AG10803 (cell line): ENCODE measurements at regions not wholly inside any gene's neighbourhood (a gene's known extent, or its start where the extent isn't known, plus 50 kb on each side); places are given as distances from the start of the nearest gene placed in this dataset.

Source experiments
- DNase-seq: peaks from one replicate; pipeline ENCODE4 v3.0.0; 2010; ENCODE audit warnings: low read depth
- H3K4me3 ChIP-seq: 2 replicates; pipeline ENCODE4 v1.5.1; 2011; ENCODE audit warnings: mild to moderate bottlenecking, low read length, control low read depth
- CTCF ChIP-seq: conservative IDR thresholded peaks from 2 replicates; pipeline ENCODE4 v1.5.1; 2011; ENCODE audit warnings: mild to moderate bottlenecking, low read length, control low read depth, inconsistent platforms

- TF ChIP-seq CTCF, result no peak
- peak; percentile 72 for DNase-seq
Observed at GRCh38 chr16:55035956-55036355, 105.3 kb downstream of the IRX5 start.

DNA sequence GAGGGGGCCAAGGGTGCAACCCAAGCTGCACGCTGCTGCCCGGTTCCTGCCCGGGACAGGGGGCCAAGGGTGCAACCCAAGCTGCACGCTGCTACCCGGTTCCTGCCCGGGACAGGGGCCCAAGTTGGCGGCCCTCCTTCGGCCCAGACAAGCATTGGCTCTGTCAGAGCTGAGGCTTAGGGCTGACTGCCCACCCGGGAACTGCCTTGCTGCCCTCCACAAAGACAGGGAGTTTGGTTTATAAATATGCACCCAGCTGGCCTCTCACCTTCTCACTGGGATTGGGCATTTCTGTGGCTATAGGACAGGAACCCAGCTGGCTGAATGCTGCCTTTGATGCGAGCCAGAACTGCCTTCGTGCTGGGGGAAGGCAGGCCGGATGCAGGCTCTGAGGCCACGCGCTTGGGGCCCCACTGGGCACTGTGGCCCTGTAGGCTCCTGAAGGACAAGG lies 105.7 kb downstream of the IRX5 start:
- no peak overlapping the region for H3K4me3 ChIP-seq
- DNase-seq, result no peak
- no peak for TF ChIP-seq CTCF

More at GRCh38 chr16:55035956-55036355, 105.3 kb downstream of the IRX5 start:
- H3K4me3 ChIP-seq, result no peak overlapping the region

DNA sequence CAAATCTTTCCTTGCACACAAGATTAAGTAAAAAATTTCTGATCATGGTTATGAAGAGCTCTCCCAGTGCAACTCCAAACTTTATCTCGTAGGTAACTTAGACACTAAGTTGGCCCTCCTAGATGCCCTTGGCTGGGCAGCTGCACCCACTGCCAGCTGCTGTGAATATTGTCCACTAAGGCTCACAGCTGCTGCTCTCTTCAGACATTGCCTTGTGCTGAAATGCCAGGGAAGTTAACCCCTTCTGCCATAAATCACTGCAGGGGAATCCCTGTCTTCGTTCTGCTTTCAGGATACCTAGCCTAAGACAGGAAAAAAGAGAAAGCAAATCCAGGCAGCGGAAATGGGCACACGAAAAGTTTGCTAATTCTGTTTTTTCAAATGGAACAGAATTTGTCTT lies 106.4 kb downstream of the IRX5 start:
- TF ChIP-seq CTCF, result no peak
- DNase-seq, result no peak

DNA sequence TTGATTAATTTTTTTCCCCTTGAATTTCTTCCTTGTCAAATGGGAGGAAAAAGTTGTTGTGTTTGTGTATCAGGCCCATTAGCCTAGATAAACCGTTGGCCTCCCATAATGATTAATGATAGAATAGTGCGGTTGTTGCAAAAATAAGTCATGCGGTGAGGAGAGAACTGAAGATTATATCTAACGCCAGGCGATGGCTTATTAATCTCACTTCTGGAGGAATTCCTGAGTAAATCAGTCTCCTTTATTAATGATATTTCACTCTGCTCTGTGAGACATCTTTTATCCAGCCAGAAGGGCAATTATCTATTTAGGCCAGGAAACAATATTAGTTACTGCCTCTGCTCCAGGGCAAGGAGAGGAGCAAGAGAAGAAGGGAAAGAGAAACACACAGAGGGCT lies 107.3 kb downstream of the IRX5 start:
- no peak for DNase-seq
- no peak for TF ChIP-seq CTCF
- no peak overlapping the region for H3K4me3 ChIP-seq

More for the DNA sequence above, 106.4 kb downstream of the IRX5 start:
- H3K4me3 ChIP-seq, result no peak overlapping the region

DNA sequence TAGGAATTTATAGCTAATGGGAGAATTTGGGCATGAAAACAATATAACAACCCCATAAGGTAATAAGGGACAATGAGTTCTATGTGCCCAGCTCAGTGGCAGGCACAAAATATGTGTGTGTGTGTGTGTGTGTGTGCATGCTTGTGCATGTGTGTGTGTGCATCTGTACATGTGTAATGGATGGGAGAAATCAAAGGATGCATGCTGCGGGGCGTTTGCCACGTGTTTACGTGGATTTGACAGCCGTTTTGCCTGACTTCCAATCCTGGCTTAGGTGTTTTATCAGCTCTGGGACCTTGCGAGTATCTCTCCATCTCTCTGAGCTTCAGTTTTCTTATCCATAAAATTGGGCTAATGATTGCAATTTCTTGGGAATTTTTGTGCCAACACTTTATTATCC lies 108.4 kb downstream of the IRX5 start:
- no peak for TF ChIP-seq CTCF
- no peak overlapping the region for H3K4me3 ChIP-seq
- DNase-seq, result no peak

GRCh38 chr16:55039511-55039910 lies 108.8 kb downstream of the IRX5 start:
- DNase-seq, result no peak
- H3K4me3 ChIP-seq, result no peak overlapping the region
- TF ChIP-seq CTCF, result no peak

- no peak for DNase-seq
- no peak for TF ChIP-seq CTCF
- H3K4me3 ChIP-seq, result no peak overlapping the region
Observed at GRCh38 chr16:55039931-55040330, 109.3 kb downstream of the IRX5 start.
